ENCODE measurements at regions not wholly inside any gene's neighbourhood (a gene's known extent, or its start where the extent isn't known, plus 50 kb on each side); places are given as distances from the start of the nearest gene placed in this dataset.

DNA sequence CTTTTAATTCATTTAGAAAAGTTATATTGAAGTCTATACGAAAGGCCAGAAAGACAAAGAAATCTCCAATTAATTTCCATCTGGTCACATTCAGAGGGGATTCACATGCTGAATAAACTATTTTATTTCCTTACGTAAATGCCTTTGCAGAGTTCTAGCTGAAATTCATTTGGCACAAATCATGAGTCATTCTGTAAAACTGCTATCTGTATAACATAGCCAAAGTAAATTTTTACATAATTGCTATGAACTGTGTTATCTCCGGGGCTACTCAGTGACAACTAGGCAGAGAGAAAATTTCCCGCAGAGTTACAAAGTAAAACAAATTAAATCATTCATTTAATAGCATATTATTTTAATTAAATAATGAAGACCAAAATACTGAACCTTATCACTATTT is 463.2 kb upstream of the ADAMTS16 start:
- no peak for DNase-seq

DNA sequence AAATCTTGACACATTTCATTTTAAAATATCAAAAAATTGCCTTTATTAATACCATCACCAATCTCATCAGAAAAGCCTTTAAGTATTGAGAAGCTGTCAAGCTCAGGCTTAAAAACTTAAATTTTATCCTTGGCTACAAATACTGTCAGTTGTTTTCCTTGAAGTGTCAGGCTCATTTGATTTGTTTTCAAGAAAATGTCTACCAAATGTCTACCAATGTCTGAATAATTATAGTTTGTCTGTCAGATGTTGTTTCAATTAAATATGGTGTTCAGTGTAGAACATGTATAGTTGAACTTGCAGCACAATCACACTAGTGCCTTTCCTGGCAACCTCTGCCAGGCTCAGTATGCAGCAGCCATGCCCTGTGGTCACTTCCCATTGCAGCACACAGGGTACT is 455.2 kb upstream of the ADAMTS16 start:
- no peak for DNase-seq

DNA sequence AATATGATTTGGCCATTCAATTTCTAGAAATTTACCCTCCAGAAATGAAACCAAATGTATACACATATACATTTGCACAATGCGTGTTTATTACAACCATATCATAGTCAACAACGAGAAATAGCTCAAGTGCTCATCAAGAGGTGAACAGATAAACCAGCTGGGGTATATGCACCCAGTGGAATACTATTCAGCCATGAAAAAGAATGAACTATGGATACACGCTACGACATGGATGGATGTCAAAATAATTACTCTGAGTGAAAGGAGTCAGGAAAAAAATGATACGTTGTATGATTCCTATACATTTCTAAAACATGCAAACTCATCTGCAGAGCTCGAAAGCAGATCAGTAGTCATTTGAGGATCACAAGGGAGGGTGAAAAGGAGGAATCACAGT is 441.5 kb upstream of the ADAMTS16 start:
- DNase-seq, result no peak

DNA sequence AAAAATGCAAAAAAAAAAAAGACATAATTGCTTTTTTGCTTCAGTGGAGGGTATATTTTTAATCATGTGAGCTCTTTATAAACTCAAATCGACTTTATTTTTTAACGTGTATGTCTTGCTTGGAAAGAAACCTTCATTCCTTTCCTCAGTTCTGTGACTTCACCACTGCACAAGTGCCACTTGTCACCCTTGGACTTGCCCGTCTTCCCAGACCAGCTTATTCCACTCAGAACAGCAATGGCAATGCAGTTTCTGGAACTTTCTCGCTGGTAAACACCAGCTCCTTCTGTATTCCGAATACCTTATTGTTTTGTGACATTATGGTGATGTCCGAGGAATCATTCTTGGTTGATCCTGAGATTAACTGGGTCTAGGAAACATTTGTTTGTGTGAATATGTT is 440.5 kb upstream of the ADAMTS16 start:
- no peak for DNase-seq

DNA sequence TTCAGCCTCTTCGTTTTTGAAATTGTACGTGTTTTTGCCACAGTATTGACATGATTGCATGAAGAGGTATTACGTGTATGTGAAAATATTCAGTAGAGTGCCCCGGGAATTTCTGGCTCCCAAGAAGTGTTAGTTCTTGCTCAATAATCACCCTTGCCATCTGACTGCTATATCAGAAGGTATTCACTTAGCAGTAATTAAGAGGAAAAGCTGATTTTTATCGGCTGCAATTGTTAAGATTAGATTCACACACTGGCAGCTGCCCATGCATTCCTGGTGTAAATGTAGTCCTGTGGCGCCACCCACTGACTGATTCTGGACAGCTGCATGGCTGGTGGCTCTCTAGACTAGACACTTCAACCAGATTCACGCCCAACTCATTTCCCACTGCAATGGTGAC is 440.1 kb upstream of the ADAMTS16 start:
- peak; percentile 44 to 66 for DNase-seq

DNA sequence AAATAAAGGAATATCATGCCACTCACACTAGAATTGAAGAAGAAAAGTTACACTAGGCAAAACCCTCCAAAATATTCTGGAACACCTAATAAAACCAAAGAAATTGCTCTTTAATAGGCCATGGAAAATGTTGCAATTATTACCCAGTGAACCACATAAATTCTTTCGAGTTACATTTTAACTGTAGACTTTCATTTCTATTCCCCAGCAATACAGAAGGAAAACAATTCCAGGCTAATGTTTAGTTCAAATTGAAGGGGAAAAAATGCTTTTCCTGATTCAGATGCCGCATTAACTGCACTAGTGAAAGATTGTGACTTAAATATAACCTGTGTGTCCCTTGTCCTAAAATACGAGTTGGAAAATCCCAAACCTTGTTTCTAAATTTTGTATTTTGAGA is 439.3 kb upstream of the ADAMTS16 start:
- no peak for DNase-seq

DNA sequence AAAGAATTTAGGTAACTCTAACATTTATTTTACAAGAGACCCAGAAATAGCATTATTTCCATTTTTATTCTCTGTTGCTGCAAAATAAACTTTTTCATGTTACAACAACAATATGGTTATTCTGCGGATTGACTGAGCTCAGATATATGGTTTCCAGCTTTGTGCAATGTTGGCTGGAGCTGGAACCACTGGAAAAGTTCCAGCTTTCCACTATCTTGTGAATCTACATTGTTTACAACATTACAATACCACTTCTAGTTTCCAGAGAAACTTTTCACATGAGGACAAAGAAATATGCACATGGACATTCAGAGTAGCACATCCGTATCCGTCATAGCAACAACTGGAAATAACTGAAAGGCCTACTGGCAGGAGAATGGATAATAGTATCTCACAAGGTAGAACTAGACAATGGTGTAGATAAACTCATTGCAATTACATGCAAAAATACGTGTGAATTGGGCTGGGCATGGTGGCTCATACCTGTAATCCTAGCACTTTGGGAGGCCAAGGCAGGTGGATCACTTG is 436.1 kb upstream of the ADAMTS16 start:
- no peak for DNase-seq

DNA sequence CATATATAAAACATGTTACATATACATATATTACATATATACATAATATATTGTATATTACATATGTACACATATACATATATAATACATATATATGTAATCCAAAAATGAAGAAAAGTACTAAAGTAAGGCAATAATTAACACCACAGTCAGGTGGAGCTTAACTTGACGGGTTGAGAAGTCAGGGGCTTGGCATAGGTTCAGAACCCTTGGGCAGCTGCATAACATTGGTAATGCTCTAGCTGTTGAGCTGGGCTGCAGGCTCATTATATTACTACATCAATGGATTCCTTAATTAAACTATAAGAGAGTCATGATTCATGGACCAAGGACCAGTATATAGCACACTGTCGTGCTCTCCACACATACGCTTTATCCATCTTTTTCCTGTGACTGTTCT is 435.2 kb upstream of the ADAMTS16 start:
- DNase-seq, result no peak

DNA sequence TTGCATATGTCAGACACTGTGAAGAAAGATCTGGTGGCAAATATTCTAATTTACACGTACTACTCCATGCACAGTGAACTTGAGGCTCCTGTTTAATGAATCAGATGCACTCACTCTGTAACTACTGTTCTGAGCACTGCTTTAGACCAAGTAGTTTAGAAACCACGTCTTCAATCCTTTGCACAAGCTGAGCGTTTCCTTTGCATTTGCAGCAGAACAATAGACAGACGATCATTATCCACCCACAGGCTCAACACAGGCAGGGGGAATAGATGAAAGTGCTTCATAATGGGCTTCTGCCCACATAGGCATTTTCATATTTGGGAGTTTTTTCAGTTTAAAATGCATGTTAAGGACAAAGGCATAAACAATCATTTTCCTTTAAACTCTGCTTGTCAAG is 423.3 kb upstream of the ADAMTS16 start:
- no peak for DNase-seq

DNA sequence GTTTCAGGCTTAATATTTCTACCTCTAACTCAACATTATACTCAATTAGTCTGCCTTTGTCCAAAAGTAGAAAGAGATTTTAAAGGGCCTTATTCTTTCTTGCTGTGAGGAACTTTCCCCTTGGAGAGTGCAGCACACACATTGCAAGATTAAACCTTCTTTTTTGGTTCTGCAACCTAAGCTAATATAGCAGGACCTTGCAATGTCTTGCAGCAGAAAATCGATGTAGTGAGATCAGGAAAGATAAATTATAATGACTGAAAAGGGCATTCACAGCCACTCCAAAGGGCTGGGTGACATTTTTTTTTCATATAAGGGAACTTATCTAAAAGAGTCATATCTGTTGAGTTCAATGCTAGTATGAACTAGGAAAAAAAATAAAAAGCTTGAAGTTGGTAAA is 422.7 kb upstream of the ADAMTS16 start:
- no peak for DNase-seq

DNA sequence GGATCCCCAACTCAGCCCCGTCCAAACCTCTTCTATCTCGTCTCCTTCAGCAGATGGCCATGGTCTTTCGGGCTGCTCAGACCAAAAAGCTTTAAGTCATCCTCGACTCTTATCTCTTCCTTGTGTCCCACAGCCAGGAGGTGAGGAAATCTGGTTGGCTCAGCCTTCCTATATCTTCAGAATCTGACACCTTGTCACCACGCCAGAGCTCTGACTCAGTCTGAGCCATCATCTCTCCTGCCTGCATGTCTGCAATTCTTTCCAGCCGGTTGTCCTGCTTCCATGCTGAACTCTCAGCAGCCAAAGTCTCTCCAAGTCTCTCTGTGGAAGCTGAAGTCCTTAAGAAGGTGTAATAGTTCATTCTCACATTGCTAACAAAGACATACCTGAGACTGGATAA is 419.3 kb upstream of the ADAMTS16 start:
- no peak for DNase-seq

DNA sequence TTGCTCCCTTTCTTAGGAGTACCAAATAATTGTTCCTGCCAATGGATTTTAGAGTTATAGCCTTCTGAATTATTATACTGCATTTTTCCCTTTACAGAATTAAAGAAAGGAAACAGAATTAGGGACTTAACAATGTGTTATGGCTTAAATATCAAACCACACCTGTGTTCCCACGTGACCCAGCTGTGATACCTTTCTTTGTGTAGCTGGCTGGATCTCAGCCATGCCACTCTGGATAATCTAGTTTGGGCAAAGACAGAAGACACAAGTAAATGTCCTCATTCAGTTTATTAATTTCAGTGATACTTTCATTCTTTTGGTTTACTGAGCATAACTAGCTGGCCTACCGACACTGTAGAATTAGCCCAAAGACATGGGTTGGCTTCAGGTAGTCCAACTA is 417.2 kb upstream of the ADAMTS16 start:
- DNase-seq, result no peak

DNA sequence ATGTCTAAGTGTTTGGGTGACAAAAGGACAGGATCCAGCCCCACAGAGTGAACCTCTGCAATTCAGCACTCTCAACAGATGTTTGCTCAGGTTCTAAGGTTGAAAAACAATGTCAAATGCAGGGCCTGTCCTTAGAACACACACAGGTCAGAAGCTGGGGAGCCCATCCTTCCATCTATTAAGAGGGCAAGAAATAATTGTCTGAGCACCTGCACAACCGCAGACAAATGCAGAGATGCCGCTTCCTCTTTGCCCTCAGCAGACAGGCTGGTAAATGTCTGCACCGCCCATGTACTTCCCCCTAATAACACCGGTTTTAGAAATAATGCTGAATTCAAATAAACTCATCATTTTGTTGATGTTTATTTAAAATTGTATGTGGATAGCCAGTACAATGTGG is 414.5 kb upstream of the ADAMTS16 start:
- DNase-seq, result no peak

DNA sequence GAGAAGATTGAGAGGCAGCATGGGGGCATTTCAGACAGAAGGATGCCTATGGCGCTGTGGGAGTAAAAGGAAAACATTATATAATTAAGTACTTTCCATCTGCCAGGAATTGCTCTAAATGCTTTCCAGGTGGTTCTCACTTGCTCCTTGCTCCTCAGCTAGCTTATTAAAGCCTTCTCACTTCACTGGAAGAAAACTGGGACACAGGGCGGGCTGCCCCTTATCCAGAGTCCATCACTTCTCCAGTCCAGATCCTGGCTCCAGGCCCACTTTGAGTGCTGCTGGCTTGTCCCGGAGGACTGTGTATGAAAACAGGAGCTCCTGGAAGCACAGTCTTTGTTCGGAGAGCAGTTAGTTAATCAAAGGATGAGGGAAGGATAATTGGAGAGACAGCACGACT is 409.9 kb upstream of the ADAMTS16 start:
- DNase-seq, result peak in 1 of 2 experiments; percentile 31

DNA sequence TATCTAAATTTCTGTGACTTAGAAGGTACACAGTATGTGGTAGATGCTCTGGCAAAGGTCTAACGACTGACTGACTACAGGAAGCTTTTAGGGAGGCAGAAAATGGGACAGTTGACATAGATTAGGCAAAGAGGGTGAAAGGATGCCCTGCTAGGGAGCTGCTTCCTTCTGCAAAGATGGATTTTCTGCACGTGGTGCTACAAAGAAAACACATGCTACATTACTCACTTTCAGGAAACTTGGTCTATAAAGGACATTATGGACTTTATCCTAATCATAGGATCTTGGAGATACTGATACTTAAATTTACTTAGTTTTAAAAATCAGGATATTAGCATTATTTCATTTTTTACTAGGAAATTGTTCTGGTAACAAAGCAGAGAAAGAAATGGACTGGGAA is 405.8 kb upstream of the ADAMTS16 start:
- no peak for DNase-seq

DNA sequence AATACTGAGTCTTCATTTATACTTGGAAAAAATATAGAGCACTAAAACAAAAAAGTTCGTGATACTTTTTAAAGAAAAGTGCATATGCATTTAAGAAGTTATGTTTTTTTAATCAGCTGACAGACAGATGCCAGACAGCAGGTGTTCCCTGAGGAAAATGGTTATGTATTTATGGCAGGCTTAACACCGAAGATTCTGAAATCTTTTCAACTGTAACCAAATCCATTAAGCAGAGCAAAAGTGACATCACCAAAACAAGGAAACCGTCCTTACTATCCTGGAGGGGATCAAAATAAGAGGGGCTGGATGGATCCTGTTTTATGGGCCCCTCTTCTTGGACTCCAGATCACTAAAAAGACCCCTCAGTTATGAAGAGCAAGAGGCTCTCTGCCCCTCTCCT is 404.9 kb upstream of the ADAMTS16 start:
- no peak for DNase-seq

DNA sequence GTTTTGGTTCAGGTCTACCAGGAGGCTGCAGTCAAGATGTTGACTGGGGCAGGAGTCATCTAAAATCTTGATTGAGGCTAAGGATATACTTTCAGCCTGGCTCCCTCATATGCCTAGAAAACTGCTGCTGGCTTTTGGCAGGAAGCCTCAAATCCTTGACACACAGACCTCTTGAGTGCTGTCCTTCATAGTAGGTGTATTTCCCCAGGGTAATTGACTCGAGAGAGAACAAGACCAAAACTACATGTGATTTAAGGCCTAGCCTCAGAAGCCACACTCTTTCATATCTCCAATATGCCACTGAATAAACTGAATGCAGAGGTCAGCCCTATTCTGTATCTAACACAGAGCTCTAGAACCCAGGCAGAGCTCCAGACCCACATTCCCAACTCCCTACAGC is 402.3 kb upstream of the ADAMTS16 start:
- no peak for DNase-seq

DNA sequence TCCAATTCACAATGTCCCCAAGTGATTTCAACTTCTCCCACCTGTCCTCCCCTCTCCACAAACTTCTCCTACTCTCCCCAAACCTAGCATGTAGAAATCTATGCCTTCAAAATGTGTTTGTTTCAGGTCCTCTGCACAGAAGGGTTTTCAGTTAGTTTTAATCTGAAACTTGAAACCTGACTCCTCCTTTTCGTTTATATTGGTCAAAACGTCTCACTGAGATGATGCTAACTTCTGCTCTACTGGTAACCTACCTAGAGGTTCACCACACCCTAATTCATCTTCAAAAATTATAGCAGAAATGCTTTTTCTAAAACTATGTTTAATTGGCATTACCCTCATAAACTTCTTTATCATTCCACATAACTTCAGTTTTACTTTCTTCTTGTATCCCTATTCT is 401.8 kb upstream of the ADAMTS16 start:
- DNase-seq, result no peak

DNA sequence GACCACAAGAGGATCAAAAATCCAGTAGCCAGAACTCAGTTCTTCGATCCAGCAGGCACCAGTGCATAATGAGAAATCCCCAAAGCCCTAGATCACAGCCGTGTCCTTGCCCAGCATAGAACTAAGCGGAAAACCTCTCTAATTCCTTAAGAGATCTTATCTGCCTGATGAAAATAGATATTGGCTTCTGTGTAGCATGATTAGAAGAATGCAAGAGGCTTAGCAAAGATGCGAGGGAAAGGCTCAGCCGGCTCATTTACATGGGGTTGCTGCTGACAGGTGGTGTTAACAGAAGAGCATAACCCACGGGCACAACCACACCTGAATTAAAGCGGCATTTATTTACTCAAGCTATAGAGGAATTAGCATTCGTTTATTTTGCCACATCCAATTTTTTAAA is 400.0 kb upstream of the ADAMTS16 start:
- no peak for DNase-seq

DNA sequence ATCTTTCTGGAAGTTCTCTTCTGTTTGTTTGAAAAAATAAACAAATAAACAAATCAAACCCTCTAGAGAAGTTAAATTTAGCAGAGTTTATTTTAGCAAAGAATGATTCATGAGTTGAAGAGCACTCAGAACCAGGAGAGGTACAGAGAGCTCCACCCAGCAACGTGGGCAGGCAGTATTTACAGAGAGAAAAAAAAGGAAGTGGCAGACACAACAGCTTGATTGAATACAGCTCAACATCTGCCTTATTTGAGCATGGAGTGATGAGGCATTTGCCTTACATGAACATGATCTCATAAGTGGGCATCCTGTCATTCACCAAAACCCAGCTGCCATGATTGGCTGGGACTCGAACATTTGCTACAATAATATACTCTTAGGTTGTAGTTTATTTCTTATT is 381.6 kb upstream of the ADAMTS16 start:
- DNase-seq, result no peak

DNA sequence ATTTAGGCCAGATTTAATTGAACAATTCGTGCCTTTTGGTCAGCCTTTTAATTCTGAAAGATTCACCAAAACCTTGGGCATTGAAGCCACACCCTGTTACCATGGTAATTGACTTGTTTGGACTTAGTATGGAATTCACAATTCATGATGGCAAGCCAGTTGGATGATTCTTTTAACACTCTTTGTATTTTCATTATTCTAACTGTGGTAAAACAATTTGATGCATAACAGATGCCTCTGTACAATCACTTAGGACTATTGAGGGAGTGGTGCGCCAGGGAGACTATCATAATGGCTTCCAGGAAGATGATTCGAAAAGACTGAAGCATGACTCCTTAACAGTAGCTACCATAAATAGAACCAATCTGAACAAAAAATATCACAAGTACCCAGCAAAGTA is 381.1 kb upstream of the ADAMTS16 start:
- no peak for DNase-seq

DNA sequence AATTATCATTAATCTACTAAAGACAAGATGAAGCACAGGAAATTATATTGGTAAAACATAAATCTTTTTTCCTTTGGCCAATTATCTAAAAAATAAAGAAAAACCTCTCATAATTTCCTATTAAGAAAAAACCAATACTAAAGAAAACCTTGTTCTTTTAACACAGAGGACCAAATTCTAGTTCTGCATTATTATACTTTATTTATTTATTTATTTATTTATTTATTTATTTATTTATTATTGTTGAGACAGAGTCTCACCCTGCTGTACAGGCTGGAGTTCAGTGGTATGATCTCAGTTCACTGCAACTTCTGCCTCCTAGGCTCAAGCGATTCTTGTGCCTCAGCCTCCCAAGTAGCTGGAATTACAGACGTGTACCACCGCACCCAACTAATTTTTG is 377.8 kb upstream of the ADAMTS16 start:
- no peak for DNase-seq

DNA sequence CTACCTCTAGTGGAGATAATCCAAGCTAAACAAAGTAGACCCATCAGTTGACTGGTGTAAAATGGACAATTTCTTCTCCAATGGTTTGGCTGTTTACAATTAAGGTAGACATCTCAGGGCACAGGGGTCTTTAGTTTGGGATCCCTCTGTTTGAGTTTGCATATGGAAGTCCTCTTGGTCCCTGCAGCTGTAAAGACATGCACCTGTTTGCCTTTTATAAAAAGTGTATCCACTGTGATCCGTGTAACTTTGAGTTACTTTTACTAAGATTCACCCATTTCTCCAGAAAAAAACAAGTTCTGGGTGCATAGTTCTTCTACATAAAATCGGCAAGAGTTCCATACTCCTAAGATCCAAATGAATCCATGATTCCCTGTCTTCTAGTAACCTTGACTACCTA is 374.7 kb upstream of the ADAMTS16 start:
- no peak for DNase-seq

DNA sequence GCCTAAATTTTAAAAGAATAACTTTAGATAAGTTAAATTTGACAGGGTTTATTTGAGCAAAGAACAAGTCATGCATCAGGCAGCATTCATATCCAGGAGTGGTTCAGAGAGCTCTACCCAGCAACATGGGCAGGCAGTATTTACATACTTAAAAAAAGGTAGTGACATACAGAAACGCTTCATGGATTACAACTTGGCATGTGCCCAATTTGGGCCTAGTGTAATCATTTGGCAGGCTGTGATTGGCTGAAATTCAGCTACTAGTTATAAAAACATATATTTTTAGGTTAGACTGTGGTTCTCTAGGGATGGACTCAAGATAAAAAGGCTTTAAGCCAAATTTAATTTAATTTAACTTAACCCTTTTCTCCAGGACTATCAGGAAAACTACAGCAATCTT is 374.0 kb upstream of the ADAMTS16 start:
- DNase-seq, result no peak

DNA sequence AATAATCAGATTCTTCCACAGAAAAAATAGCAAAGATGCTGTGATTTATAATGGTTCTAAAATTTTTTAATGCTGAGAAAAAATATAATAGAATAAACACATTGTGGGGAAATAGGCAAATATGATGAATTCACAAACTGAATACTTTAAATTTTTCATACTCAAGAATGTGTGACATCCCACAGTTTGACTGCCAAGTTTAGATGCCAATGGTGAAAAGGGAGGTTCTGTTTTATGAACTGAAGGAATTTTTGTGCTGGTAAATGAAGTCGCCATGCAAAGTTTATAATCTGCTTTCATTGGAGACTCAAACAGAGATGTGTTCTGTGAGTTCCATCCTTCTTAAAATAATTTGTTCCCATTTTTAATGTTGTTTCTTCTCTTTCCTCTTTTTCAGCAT is 367.5 kb upstream of the ADAMTS16 start:
- DNase-seq, result no peak

DNA sequence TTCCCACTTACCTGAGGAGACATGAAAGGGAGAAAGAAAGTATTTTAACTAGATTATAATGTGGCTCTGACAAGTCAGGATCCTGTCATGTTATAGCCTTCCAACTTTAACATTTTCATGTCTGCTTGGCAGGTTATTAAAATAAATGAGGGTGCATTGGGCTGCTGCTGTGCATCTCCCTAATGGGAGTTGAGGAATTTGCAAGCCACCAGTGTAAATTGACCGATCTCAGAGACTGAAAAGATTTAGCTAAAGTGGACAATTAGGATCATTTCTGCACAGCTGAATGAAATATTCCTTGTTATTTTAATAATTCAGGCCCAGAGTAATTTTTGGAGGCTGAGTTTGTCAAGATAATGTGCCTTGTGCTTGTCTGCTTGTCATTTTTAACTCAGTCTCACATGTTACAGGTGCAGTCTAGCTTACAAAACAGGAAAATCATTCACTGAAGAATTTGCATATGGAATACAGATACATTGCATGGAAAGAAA is 366.3 kb upstream of the ADAMTS16 start:
- DNase-seq, result no peak

Data from NCI-H1930 (cell line).